Stimulated activated CD8-positive, alpha-beta memory T cell treated with anti-CD3 and anti-CD28 coated beads, Interleukin-15, amount 100 ng/mL, for 1 hour (primary cell): ENCODE measurements at regions not wholly inside any gene's neighbourhood (a gene's known extent, or its start where the extent isn't known, plus 50 kb on each side); places are given as distances from the start of the nearest gene placed in this dataset.

Experiments used
- DNase-seq: peaks from one replicate; pipeline ENCODE4 v3.0.0-alpha.2; 2020; ENCODE audit warnings: low read depth

- DNase-seq: no peak
Measured at GRCh38 chr2:120976501-120977307, 241.0 kb downstream of the GLI2 start.

GRCh38 chr2:120977582-120978358 lies 242.1 kb downstream of the GLI2 start:
- no peak for DNase-seq

- no peak for DNase-seq
Measured at GRCh38 chr2:120978359-120979050, 242.8 kb downstream of the GLI2 start.

- DNase-seq: no peak
Measured at GRCh38 chr2:120979398-120979797, 243.7 kb downstream of the GLI2 start.

- DNase-seq: no peak
Measured at GRCh38 chr2:120979921-120980320, 244.3 kb downstream of the GLI2 start.

GRCh38 chr2:120981443-120981842 lies 245.8 kb downstream of the GLI2 start:
- no peak for DNase-seq

GRCh38 chr2:120982598-120982997 lies 246.9 kb downstream of the GLI2 start:
- DNase-seq: no peak

- DNase-seq: no peak
Measured at GRCh38 chr2:120983344-120983743, 247.7 kb downstream of the GLI2 start.

GRCh38 chr2:120984046-120984445 lies 248.4 kb downstream of the GLI2 start:
- DNase-seq: no peak

GRCh38 chr2:120984452-120985173 lies 248.9 kb downstream of the GLI2 start:
- DNase-seq: no peak

GRCh38 chr2:120985174-120985996 lies 249.7 kb downstream of the GLI2 start:
- DNase-seq: no peak

GRCh38 chr2:120985997-120986651 lies 250.5 kb downstream of the GLI2 start:
- DNase-seq: no peak

GRCh38 chr2:120986898-120987650 lies 251.4 kb downstream of the GLI2 start:
- no peak for DNase-seq

GRCh38 chr2:120988051-120988699 lies 252.5 kb downstream of the GLI2 start:
- no peak for DNase-seq

- DNase-seq: no peak
Measured at GRCh38 chr2:120988700-120989511, 253.2 kb downstream of the GLI2 start.

- no peak for DNase-seq
Measured at GRCh38 chr2:120989512-120990441, 254.1 kb downstream of the GLI2 start.

- DNase-seq: no peak
Measured at GRCh38 chr2:120990451-120990871, 254.8 kb downstream of the GLI2 start.
